PC-3 (cell line): ENCODE measurements at regions not wholly inside any gene's neighbourhood (a gene's known extent, or its start where the extent isn't known, plus 50 kb on each side); places are given as distances from the start of the nearest gene placed in this dataset.

ENCODE experiments used
- EZH2phosphoT487 ChIP-seq: fragments of 300-600 bp; sonication (generic); IDR thresholded peaks from 2 replicates; pipeline ENCODE4 v1.6.1; 2018; ENCODE audit warnings: mild to moderate bottlenecking, antibody characterized with exemption, low read length, borderline replicate concordance
- TF ChIP-seq, protein P1 (sequence below): fragments of 300-600 bp; sonication (generic); conservative IDR thresholded peaks from 2 replicates; pipeline ENCODE4 v1.5.1; 2017; ENCODE audit warnings: antibody characterized with exemption, low read depth, mild to moderate bottlenecking, low read length

- TF ChIP-seq, protein P1, sequence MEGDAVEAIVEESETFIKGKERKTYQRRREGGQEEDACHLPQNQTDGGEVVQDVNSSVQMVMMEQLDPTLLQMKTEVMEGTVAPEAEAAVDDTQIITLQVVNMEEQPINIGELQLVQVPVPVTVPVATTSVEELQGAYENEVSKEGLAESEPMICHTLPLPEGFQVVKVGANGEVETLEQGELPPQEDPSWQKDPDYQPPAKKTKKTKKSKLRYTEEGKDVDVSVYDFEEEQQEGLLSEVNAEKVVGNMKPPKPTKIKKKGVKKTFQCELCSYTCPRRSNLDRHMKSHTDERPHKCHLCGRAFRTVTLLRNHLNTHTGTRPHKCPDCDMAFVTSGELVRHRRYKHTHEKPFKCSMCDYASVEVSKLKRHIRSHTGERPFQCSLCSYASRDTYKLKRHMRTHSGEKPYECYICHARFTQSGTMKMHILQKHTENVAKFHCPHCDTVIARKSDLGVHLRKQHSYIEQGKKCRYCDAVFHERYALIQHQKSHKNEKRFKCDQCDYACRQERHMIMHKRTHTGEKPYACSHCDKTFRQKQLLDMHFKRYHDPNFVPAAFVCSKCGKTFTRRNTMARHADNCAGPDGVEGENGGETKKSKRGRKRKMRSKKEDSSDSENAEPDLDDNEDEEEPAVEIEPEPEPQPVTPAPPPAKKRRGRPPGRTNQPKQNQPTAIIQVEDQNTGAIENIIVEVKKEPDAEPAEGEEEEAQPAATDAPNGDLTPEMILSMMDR: no peak
- no peak for TF ChIP-seq EZH2phosphoT487
Observed at GRCh38 chr4:160193787-160194186, 1090.9 kb downstream of the RAPGEF2 start.
